Sciatic nerve (tissue), 2 donors: ENCODE measurements at regions not wholly inside any gene's neighbourhood (a gene's known extent, or its start where the extent isn't known, plus 50 kb on each side); places are given as distances from the start of the nearest gene placed in this dataset.

ENCODE experiments used
- ATAC-seq: fragments of 200-7000 bp; cut with Tn5 transposase; one replicate; pipeline ENCODE4 v1.9.1; 2020; ENCODE audit warnings: mild to moderate bottlenecking, moderate library complexity
- DNase-seq: peaks from one replicate; pipeline ENCODE4 v3.0.0-alpha.2; 2020; ENCODE audit warnings: low spot score
- intact Hi-C: fragments of 100-400 bp; cut with DNase I; formaldehyde crosslinking; loops from one replicate; pipeline ENCODE4 v1.14.2; 2022
- donor health status: DM: no; HTN: no; CAD: no.
- donor health status: DM: no; HTN: no; CAD: no.

DNA sequence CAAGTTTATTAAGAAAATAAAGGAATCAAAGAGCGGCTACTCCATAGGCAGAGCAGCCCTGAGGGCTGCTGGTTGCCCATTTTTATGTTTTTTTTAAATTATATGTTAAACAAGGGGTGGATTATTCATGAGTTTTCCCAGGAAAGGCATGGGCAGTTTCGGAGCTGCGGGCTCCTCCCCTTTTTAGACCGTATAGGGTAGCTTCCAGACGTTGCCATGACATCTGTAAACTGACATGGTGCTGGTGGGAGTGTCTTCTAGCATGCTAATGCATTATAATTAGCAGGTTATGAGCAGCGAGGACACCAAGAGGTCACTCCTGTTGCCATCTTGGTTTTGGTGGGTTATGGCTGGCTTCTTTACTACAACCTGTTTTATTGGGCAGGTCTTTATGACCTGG is 301.8 kb downstream of the TFAP2C start:
- intact Hi-C loops, result no loop called here
- no peak for DNase-seq
- ATAC-seq, result no peak

GRCh38 chr20:56932575-56933330 is 303.6 kb downstream of the TFAP2C start:
- ATAC-seq, result no peak

DNA sequence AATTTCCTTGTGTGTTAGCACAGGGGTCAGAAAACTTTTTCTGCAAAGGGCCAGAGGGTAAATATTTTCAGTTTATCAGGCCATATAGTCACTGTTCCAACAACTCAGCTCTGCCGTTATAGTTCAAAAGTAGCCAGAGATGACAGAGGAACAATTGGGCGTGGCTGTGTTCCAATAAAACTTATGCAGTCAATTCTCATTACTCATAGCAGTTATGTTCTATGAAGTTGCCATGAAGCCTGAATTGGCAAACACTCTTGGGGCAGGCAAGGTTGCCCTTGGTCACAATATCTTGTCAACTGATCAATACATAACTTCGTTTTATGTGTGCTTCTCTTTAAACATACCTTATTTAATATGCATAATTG is 304.2 kb downstream of the TFAP2C start:
- intact Hi-C loops, result no loop called here
- ATAC-seq (no peak), DNase-seq (no peak)

More at GRCh38 chr20:56932575-56933330, 303.6 kb downstream of the TFAP2C start:
- intact Hi-C loops, result no loop called here
- DNase-seq, result no peak

DNA sequence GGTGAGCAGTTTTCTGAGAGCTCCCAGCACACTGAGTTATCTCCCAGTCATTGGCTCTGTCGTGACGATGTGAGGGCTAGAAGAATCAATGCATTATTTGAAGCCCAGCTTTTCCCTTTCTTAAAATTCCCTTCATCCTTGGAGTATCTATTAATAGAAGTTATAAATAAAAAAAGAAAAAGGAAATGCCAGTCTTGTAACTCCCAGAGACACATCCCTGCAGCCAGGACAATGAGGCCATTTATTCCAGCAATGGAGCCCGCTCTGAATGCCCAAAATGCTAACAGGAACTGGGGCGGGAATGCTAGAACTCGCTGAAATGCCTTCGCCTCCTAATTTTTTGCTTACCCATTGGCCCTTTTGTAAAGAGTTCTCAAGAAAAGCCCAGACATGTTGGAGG is 305.8 kb downstream of the TFAP2C start:
- ATAC-seq, result no peak
- intact Hi-C loops, result no loop called here
- DNase-seq, result no peak

GRCh38 chr20:56940466-56940865 is 311.4 kb downstream of the TFAP2C start:
- intact Hi-C loops, result no loop called here
- no peak for ATAC-seq
- DNase-seq, result no peak

DNA sequence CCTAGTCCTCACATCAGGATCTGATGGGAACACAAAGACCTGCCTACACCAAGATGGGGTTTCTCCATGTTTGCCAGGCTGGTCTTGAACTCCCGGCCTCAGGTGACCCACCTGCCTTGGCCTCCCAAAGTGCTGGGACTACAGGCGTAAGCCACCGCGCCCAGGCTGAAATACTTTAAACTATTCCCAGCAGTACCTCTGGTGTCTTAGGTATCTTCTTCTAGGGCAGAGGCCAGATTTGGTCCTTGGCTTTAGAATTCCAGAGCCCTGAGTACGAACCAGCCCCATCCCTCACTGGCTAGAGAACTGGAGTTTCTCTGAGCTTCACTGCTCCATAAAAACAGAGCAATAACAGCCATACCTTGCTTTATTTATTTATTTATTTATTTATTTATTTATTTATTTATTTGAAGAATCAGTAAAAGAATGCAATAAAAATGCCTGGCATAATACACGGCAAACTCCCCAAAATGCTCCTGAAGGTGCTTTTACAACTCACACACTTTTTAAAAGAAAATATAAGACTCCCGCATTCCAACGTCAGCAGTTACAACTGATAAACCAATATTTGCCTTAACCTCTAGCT is 312.1 kb downstream of the TFAP2C start:
- ATAC-seq (no peak), DNase-seq (no peak)
- intact Hi-C loops, result no loop called here

- DNase-seq, result no peak
- no peak for ATAC-seq
- intact Hi-C loops, result no loop called here
Observed at GRCh38 chr20:56943946-56944945, 315.1 kb downstream of the TFAP2C start.

GRCh38 chr20:56945057-56945456 is 316.0 kb downstream of the TFAP2C start:
- ATAC-seq (no peak), DNase-seq (no peak)
- intact Hi-C loops, result no loop called here

DNA sequence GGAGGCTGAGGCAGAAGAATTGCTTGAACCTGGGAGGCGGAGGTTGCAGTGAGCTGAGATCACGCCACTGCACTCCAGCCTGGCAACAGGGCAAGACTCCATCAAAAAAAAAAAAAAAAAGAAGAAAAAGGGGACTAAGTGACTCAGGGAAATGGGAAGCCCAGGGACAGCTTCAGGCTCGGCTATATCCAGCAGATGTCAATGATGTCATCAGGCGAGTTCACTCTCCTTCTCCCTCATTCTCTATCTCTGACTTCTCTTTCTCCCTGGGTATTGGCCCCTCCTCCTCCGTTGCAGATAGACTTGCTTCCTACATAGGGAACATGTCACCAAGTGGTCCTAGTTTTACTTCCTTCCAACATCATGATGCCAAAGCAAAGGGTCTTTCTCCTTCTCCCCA is 316.8 kb downstream of the TFAP2C start:
- intact Hi-C loops, result no loop called here
- ATAC-seq (no peak), DNase-seq (no peak)

- DNase-seq, result no peak
- intact Hi-C loops, result no loop called here
- no peak for ATAC-seq
Observed at GRCh38 chr20:56949318-56949717, 317.1 kb downstream of the BMP7 start.

GRCh38 chr20:56952258-56953047 is 314.0 kb downstream of the BMP7 start:
- no peak for DNase-seq
- ATAC-seq, result no peak
- intact Hi-C loops, result no loop called here

DNA sequence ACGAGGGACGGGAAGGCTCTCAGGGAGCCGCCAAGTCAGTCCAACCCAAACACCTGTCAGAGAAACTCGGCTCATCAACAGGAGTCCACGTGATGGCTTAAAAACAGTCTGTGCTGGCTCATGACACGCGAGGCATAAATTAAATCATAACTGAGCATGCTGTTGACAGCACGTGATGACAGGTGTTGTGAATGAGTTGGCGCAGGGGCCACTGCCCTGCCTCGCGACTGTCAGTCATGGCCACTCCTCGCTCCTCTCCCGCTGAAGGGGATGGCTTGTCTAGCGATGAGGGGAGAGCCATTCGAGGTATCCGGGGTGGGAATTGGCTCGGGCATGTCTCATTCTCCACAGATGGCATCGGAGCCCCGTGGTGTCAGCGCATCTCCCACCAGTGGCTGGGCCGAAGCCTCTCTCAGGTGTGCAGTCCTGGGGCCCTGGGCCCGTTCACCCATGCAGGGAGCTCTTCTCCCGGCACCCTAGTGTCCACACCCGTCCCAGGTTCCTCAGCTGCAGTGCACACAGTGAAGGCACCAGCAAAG is 313.3 kb downstream of the BMP7 start:
- intact Hi-C loops, result no loop called here
- ATAC-seq (no peak), DNase-seq (no peak)

GRCh38 chr20:56954797-56955196 is 311.6 kb downstream of the BMP7 start:
- no peak for ATAC-seq

GRCh38 chr20:56955680-56956079 is 310.8 kb downstream of the BMP7 start:
- ATAC-seq (no peak), DNase-seq (no peak)
- intact Hi-C loops, result no loop called here

More at GRCh38 chr20:56954797-56955196, 311.6 kb downstream of the BMP7 start:
- intact Hi-C loops, result no loop called here
- no peak for DNase-seq

DNA sequence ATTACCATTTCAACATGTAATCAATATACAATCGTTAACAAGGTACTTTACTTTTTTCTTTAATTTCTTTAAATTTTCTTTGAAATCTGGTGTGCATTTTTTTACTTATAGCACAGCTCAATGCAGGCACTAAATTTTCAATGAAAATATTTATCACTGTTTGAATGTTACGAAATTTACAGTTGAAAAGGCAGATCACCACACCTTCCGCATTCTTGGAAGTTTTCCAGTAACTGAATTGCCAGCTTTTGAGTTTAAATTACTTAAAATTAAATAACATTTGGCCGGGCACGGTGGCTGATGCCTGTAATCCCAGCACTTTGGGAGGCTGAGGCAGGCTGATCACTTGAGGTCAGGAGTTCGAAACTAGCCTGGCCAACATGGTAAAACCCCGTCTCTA is 309.9 kb downstream of the BMP7 start:
- no peak for DNase-seq
- intact Hi-C loops, result no loop called here

GRCh38 chr20:56957737-56958553 is 308.5 kb downstream of the BMP7 start:
- intact Hi-C loops, result no loop called here
- DNase-seq, result no peak
- no peak for ATAC-seq

More for the DNA sequence above, 309.9 kb downstream of the BMP7 start:
- ATAC-seq, result no peak

GRCh38 chr20:56964901-56965300 is 301.5 kb downstream of the BMP7 start:
- intact Hi-C loops, result no loop called here
- DNase-seq (no peak), ATAC-seq (no peak)

GRCh38 chr20:56967916-56968315 is 298.5 kb downstream of the BMP7 start:
- no peak for DNase-seq
- no peak for ATAC-seq
- intact Hi-C loops, result no loop called here
